C4-2B (cell line): ENCODE measurements at regions not wholly inside any gene's neighbourhood (a gene's known extent, or its start where the extent isn't known, plus 50 kb on each side); places are given as distances from the start of the nearest gene placed in this dataset.

ENCODE experiments used
- H3K27ac ChIP-seq: fragments of 450-650 bp; 2 replicates; pipeline ENCODE4 v1.5.1; 2017
- ZFX ChIP-seq: fragments of 450-650 bp; IDR thresholded peaks from 2 replicates; pipeline ENCODE4 v1.6.1; 2017
- TF ChIP-seq, protein P1 (sequence below): fragments of 450-650 bp; conservative IDR thresholded peaks from 2 replicates; pipeline ENCODE4 v1.5.1; 2017; ENCODE audit warnings: mild to moderate bottlenecking

GRCh38 chr14:53701108-53701875 lies 255.3 kb downstream of the BMP4 start:
- TF ChIP-seq, protein P1, sequence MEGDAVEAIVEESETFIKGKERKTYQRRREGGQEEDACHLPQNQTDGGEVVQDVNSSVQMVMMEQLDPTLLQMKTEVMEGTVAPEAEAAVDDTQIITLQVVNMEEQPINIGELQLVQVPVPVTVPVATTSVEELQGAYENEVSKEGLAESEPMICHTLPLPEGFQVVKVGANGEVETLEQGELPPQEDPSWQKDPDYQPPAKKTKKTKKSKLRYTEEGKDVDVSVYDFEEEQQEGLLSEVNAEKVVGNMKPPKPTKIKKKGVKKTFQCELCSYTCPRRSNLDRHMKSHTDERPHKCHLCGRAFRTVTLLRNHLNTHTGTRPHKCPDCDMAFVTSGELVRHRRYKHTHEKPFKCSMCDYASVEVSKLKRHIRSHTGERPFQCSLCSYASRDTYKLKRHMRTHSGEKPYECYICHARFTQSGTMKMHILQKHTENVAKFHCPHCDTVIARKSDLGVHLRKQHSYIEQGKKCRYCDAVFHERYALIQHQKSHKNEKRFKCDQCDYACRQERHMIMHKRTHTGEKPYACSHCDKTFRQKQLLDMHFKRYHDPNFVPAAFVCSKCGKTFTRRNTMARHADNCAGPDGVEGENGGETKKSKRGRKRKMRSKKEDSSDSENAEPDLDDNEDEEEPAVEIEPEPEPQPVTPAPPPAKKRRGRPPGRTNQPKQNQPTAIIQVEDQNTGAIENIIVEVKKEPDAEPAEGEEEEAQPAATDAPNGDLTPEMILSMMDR = no peak
- TF ChIP-seq ZFX = no peak
- H3K27ac ChIP-seq = no peak overlapping the region

DNA sequence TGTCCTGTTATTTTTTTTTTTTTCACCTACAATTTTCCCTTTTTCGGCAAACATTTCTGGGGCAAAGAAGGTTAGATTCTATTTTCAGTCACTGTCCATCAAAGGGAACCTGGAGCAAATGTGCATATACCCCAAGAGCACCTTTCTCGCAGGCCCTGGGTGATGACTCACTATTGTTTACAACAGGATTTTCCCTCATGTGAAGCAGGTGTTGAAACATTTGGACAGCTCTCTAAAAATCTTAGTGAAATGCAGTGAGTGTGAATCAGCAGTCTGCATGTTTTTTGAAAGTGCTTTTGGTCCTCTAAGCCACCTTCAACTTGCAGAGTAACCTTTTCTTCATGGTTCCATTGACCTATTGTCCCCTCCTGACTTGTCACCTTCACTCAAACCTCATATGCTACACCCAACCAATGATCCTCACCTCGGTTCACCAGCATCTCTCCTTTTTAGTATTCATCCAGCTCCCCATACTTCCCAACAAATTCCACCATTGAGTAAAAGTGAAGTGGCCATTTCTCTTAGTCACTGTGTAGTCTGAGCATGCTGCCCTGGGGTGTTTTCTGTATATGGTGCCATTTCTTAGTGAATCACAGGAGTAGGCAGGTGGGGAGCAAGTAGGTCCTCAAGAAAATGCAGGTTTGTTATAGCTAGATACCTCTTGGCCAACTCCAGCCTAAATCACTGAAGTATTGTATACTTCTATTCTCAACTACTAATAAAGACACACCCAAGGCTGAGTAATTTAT lies 260.2 kb downstream of the BMP4 start:
- TF ChIP-seq, protein P1 = no peak
- no peak for TF ChIP-seq ZFX
- H3K27ac ChIP-seq = no peak overlapping the region

DNA sequence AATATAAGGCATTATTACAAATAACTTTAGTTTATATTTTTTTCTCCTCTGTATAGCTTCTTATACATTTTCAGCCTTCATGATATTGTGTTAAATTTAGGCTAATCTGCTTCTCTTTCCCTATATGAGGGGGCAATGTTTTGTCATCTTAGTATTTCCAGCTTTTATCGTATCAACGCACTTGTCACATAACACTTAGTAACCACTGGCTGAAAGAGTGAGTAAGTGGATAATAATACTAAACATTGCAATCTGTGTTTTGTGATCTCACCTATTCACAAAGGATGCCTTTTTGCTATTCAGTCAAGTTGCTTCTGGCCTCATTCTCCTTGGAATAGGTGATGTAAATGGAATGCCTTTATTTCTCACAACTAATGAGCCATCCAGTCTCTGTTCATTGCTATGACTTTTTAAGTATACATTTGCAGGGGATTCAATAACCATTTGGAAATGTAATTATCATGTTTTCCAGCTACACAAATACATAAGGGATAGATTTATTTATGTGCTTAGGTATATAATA lies 260.9 kb downstream of the BMP4 start:
- H3K27ac ChIP-seq = no peak overlapping the region
- TF ChIP-seq, protein P1 = no peak
- TF ChIP-seq ZFX = no peak

DNA sequence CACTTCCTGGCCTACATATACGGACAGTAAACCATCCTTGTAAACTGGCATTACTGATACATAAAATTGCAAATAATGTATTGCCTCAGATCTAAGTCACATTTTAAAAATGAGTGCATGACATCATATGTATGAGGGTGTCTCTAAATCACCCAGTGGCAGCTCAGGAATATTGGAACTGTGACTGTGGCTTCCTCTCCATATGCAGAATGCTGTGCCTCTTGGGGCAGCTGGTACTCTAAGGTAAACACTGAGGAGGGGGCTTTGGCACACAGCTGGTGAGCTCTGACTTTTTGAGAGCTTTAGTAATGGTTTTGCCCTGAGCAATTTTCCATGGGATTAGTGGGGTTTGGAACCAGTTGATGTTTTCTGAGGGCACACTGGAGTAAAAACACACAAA lies 263.7 kb downstream of the BMP4 start:
- no peak overlapping the region for H3K27ac ChIP-seq
- TF ChIP-seq, protein P1 = no peak
- TF ChIP-seq ZFX = no peak

- TF ChIP-seq, protein P1 = no peak
- TF ChIP-seq ZFX = no peak
- H3K27ac ChIP-seq = no peak overlapping the region
These were observed 264.2 kb downstream of the BMP4 start for GRCh38 chr14:53692451-53692850.

GRCh38 chr14:53683229-53683628 lies 273.4 kb downstream of the BMP4 start:
- no peak for TF ChIP-seq ZFX
- TF ChIP-seq, protein P1 = no peak
- no peak overlapping the region for H3K27ac ChIP-seq

GRCh38 chr14:53672526-53672925 lies 284.1 kb downstream of the BMP4 start:
- H3K27ac ChIP-seq = no peak overlapping the region
- TF ChIP-seq, protein P1 = no peak
- no peak for TF ChIP-seq ZFX
